EL (cell line): ENCODE measurements at regions not wholly inside any gene's neighbourhood (a gene's known extent, or its start where the extent isn't known, plus 50 kb on each side); places are given as distances from the start of the nearest gene placed in this dataset.
A peak's percentile ranks its signal among the peaks of the same experiment; 100 is the strongest.
"Not testable (repeated sequence)": the region's sequence is repeated elsewhere in the genome, so short reads cannot be mapped to it uniquely, and the experiment has no call there.

Source experiments
- DNase-seq: peaks from one replicate; pipeline ENCODE4 v3.0.0-alpha.2; 2016

DNA sequence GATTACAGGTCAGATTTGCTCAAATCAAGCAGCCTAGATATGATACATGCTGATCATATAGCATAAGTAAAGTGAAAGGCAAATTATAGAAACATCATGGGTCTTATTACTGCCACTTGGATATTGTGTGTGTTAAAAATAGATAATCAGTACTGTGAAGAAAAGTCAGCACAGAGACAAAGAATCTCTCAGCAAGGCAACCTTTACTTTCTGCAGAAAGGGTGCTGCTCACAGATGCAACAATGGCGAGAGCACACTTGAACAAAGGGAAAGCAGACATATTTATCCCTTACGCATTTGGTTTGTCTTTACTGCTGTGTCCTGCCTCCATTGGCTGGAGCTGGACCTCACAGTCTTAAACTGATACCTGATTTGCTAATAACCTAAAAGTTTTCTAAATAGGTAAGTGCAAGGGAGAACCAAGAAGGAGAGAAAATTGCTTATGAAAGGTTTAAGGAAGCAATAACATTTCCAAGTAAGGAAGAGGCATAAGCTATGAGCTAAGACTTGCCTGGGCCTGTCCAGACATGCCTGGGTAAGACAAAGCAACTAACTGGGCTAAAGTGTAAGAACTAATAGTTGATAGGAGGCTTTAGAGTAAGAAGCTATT is 1310.8 kb upstream of the LRRTM3 start:
- no peak for DNase-seq

DNA sequence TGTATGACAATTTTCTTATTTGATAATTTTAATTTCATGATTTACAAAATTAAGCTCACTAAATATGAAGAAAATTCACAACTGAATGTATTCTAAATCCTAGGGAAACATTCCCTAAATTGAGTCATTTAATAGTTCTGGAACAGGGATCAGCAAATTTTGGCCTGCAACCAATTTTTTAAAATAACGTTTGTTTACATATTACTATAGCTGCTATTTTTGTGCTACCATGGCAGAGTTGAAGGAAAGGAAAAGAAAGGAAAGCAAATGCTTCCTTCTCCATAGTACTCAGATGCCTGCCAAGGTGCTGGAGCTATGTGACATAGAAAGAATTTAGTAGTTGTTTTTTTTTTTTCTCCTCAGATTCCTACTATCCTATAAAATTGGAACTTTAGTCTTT is 1307.7 kb upstream of the LRRTM3 start:
- DNase-seq = peak; percentile 0

DNA sequence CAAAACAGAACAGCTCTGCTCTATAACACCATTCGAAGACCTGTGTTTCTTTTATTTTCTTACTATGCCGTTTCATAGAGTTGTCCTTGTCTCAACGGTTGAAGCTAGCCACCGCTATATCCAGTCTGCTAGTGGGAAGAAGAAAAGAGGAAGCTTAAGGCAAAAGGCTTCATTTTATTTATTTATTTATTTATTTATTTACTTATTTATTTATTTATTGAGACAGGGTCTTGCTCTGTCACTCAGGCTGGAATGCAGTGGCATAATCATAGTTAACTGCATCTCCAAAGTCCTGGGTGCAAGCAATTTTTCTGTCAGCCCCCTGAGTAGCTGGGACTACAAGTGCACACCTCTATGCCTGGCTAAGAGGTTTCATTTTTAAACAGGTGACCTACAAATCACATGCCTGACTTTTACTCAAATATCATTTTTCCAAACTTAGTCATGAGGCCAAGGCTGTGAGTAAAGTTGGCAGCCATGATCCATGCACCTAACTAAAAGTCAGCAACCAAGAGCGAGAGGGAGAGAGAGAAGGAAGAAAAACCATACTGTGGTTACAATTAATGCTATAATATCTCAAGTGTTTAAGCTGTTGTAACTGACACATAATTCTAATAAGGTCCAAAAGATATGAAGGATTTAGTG is 1305.3 kb upstream of the LRRTM3 start:
- no peak for DNase-seq

DNA sequence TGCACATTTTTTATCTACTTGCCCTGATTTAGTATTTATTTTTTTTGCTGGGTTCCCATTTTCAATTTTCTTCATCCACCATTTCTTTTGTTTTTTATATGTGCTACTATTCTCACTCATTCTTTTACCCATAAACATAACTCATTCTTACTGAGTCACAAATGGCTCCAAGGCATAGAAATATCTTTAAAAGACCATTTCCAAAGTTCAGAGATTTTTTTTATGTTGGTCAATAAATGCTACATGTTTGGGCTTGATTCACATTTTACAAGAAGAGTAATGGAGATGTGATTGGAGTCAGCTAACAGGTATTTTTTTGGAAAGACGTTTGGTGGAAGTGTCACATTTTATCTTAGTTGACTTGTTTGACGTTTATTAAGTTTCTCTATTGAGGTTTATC is 1303.2 kb upstream of the LRRTM3 start:
- no peak for DNase-seq

DNA sequence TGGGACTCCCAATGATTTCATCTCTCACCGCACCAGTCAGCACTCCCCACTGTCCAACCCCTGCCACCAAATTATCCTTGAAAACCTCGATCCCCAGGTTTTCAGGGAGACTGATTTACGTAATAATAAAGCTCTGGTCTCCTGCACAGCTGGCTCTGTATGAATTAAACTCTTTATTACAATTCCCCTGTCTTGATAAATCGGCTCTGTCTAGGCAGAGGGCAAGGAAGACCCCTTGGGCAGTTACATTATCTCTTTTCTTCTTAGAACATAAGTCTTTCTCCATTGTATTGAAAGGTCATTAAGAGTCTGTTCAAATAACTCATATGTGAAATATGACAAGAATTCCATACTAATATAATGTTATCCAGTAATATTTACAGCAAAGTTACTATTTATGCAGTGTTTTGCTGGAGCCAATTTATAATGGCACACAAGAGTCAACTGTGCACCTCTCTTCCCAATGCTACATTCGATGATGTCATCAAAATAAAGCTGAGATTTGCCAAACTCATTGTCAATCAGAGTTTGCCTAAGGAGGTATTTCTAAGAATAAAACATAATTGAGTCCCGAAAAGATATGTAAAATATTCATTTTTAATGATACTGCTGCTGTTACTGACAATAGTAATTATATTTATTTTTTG is 1297.2 kb upstream of the LRRTM3 start:
- no peak for DNase-seq

- DNase-seq = no peak
Measured at GRCh38 chr10:65660006-65660405, 1265.8 kb upstream of the LRRTM3 start.

DNA sequence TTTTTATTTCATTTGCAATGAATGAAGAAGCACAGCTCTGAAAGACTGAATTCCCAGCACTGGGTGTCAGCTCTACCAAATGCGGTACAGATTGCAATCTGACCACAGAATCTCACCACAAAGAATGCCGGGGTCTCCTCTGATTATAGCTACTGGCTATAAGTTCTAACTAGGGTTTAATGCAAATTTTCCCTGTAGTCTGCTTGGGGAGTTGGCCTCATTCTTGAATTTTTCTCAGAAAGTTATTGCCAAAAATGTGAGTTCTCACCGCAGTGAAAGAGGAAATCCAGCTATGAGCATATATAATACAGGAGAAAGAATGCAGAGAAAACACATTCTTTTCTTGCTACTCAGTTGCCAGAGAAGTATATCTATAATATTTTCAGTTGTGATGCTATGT is 1255.7 kb upstream of the LRRTM3 start:
- peak; percentile 74 for DNase-seq

GRCh38 chr10:65670596-65670995 is 1255.2 kb upstream of the LRRTM3 start:
- DNase-seq = not testable (repeated sequence)

DNA sequence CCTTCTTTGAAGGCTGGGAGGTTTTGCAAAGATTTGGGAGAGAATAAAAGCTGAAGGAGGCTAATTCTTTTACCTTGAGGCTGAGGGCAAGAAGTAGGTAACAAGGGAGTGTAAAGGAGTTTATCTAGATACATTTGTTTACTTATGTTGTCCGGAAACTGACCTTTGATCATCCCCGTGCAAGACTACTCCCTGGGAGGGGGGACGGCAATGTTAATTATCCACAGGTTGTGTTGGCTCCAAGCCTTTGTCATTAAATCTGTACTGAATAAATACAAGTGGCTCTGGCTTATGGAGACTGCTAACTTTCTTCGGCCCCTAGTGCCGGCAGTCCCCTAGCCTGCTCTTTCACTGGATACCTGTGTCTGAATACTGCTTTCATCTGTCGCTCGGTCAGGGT is 1250.6 kb upstream of the LRRTM3 start:
- no peak for DNase-seq

DNA sequence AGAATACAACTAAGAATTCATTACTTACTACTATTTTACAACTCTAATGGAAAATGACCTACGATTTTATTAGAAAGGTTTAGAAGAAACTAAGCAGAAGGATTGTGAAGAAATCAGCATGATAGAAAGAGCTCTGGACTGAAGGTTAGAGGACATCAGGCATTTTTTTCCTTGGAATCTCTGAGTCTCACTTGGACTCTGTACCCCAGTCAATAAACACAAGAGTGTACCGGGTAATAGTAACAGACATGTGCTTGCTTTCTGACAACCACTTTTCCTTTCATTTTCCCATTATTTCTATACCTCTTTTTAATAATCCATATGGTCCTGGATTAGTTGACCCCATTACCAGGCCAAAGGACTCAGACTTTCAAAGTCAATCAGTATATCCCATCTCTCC is 1240.9 kb upstream of the LRRTM3 start:
- DNase-seq = no peak

GRCh38 chr10:65701168-65701776 is 1224.6 kb upstream of the LRRTM3 start:
- no peak for DNase-seq

GRCh38 chr10:65708057-65708456 is 1217.8 kb upstream of the LRRTM3 start:
- DNase-seq = no peak

GRCh38 chr10:65710306-65710705 is 1215.5 kb upstream of the LRRTM3 start:
- peak; percentile 0 for DNase-seq

DNA sequence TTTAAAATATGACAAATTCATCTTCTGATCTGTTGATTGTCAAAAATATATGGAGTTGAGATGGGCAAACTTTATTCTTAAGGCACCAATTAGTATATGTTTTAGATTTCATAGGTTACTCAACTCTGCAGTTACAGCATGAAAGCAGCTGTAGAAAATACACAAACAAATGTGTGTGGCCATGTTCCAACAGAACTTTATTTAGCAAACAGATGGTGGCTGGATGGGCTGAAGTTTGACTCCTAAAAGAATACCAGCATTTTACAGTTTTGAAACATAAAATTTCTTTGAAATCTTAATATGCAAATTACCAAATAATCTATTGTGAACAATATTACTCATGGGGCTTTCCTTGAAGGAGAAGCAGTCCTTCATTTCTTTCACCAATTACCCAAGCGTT is 1206.0 kb upstream of the LRRTM3 start:
- DNase-seq = no peak

DNA sequence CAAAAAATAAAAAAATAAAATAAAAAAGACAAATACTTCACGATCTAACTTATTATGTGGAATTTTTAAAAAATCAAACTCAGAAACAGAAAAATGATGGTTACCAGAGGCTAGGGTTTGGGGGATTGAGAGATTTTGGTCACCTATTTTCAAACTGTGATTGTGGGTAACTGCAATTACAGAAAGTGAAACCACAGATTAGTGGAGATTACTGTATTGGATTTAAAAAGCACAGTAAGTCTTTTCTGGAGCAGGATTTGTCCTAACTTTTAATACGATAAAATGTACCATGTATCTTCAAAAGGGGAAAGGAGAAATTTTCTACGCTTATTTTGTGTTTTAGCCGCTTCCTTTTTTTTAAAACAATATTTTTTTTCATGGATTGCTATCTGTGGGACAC is 1204.9 kb upstream of the LRRTM3 start:
- DNase-seq = no peak

GRCh38 chr10:65723525-65723924 is 1202.3 kb upstream of the LRRTM3 start:
- DNase-seq = no peak

DNA sequence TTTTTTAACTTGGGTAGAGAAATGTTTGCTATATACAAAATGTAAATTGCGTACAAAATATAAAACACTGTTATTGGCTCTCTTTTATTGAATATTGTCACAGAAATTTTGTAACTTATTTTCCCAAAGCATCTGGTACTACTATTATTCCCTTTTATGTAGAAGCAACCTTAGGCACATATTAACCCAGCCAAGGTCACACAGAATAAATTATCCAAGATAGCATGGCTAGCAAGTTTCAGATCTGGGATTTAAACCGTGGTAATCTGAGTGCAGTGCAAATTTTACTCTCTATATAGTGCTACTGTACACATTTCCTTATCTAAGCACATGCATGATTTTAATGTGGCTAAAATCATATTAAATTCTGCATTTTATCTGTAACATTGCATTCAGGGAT is 1190.5 kb upstream of the LRRTM3 start:
- DNase-seq = no peak

DNA sequence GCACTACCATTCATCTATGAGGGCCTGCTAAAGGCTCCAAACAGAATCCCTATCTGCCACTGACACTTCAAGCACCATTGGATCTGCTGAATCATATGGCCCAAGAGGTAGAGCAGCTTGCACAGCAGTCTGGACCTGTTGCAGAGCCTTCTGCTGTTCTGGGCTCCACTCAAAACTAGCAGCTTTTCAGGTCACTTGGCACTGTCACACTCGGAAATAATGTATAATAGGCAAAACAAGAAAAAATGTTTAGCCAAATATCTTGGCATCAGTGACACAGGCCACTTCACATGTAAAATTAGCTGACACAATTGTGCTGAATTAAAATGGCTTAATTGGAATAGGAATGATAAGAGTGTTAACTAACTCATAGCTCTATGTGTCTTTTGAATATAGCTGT is 1182.9 kb upstream of the LRRTM3 start:
- no peak for DNase-seq

GRCh38 chr10:65751218-65751617 is 1174.6 kb upstream of the LRRTM3 start:
- no peak for DNase-seq

GRCh38 chr10:65751896-65752295 is 1173.9 kb upstream of the LRRTM3 start:
- DNase-seq = no peak

DNA sequence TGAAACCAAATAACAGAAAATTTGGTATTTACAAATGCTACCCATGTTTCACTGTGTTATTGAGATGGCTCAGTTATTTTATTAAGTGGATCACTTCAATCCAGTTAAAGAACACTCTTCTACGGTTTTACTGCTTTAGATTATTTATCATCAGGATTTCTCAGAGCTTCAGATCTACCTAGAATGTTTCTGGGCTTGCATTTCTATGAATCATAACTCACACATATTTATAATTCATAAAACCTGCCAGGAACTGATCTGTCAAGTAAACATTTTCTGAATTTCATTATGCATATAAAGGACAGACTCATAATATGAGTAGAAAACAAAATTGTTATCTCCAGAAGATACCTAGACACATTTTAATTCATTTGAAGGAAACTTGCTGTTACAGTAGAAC is 1172.3 kb upstream of the LRRTM3 start:
- no peak for DNase-seq

GRCh38 chr10:65754112-65754511 is 1171.7 kb upstream of the LRRTM3 start:
- no peak for DNase-seq

DNA sequence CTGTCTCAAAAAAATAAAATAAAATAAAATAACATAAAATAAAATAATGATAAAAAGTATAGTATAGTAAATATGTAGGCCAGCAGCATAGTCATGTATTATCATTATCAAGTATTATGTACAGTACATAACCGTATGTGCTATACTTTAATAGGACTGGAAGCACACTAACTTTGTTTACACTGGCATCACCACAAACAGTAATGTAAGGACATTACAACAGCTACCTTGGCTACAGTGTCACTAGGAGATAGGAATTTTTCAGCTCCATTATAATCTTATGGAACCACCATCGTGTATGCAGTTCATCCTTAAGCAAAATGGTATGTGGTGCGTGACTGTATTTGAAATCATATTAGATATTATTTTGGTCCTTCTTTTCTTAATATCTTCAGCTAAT is 1163.5 kb upstream of the LRRTM3 start:
- no peak for DNase-seq

- DNase-seq = no peak
Measured at GRCh38 chr10:65765006-65765541, 1160.8 kb upstream of the LRRTM3 start.
